OCI-LY1 (cell line): ENCODE measurements at regions not wholly inside any gene's neighbourhood (a gene's known extent, or its start where the extent isn't known, plus 50 kb on each side); places are given as distances from the start of the nearest gene placed in this dataset.

Experiments used
- H2AFZ ChIP-seq: fragments of 200-600 bp; sonication (generic), shearing (Covaris generic); 2 replicates; pipeline ENCODE4 v1.6.0; 2014; ENCODE audit warnings: antibody characterized with exemption, mild to moderate bottlenecking, low read length
- H3F3A ChIP-seq: fragments of 200-600 bp; sonication (generic), shearing (Covaris generic); 2 replicates; pipeline ENCODE4 v1.6.0; 2014; ENCODE audit warnings: mild to moderate bottlenecking, antibody characterized with exemption, low read length, moderate library complexity; ENCODE audit not compliant: insufficient read depth
- H3K27ac ChIP-seq: fragments of 200-600 bp; sonication (generic); 2 replicates; pipeline ENCODE4 v1.5.1; 2014; ENCODE audit warnings: low read length, mixed run types, mild to moderate bottlenecking, low read depth; ENCODE audit not compliant: poor library complexity, severe bottlenecking
- H3K27me3 ChIP-seq: fragments of 200-600 bp; sonication (generic); 2 replicates; pipeline ENCODE4 v1.6.0; 2014; ENCODE audit warnings: antibody characterized with exemption, mild to moderate bottlenecking, low read length, moderate library complexity; ENCODE audit not compliant: insufficient read depth
- H3K36me3 ChIP-seq: fragments of 200-600 bp; sonication (generic); 2 replicates; pipeline ENCODE4 v1.6.1; 2014; ENCODE audit warnings: mild to moderate bottlenecking, antibody characterized with exemption, low read length, moderate library complexity, mixed read lengths; ENCODE audit not compliant: insufficient read depth
- H3K4me1 ChIP-seq: fragments of 200-600 bp; sonication (generic); 2 replicates; pipeline ENCODE4 v1.5.1; 2014; ENCODE audit warnings: mild to moderate bottlenecking, low read length, moderate library complexity; ENCODE audit not compliant: insufficient read depth, severe bottlenecking
- H3K4me2 ChIP-seq: fragments of 200-600 bp; sonication (generic), shearing (Covaris generic); 2 replicates; pipeline ENCODE4 v1.6.1; 2014; ENCODE audit warnings: low read length
- H3K4me3 ChIP-seq: fragments of 200-600 bp; sonication (generic); 2 replicates; pipeline ENCODE4 v1.5.1; 2014; ENCODE audit warnings: low read length, low read depth, mild to moderate bottlenecking, mixed read lengths; ENCODE audit not compliant: poor library complexity, severe bottlenecking
- H3K79me2 ChIP-seq: fragments of 200-600 bp; shearing (Covaris generic); 2 replicates; pipeline ENCODE4 v1.6.1; 2016; ENCODE audit warnings: mixed run types, low read length, mixed read lengths; ENCODE audit not compliant: insufficient read depth
- H3K9ac ChIP-seq: fragments of 200-600 bp; sonication (generic), shearing (Covaris generic); 2 replicates; pipeline ENCODE4 v1.6.1; 2014; ENCODE audit warnings: mild to moderate bottlenecking, low read length, mixed read lengths
- H3K9me2 ChIP-seq: fragments of 200-600 bp; sonication (generic), shearing (Covaris generic); 2 replicates; pipeline ENCODE4 v1.6.1; 2014; ENCODE audit warnings: low read depth, mild to moderate bottlenecking, low read length, mixed read lengths
- H3K9me3 ChIP-seq: fragments of 200-600 bp; shearing (Covaris generic); 2 replicates; pipeline ENCODE4 v1.6.1; 2014; ENCODE audit warnings: low read length, mixed read lengths
- H4K20me1 ChIP-seq: fragments of 200-600 bp; sonication (generic), shearing (Covaris generic); 2 replicates; pipeline ENCODE4 v1.6.0; 2016; ENCODE audit warnings: mild to moderate bottlenecking, low read length; ENCODE audit not compliant: insufficient read depth
- EZH2 ChIP-seq: fragments of 200-600 bp; sonication (generic), shearing (Covaris generic); IDR thresholded peaks from 2 replicates; pipeline ENCODE4 v1.8.0; 2017; ENCODE audit warnings: borderline replicate concordance, mixed run types, mild to moderate bottlenecking, antibody characterized with exemption, low read length, moderate library complexity, mixed read lengths
- TF ChIP-seq, protein P1 (sequence below): fragments of 200-600 bp; sonication (generic), shearing (Covaris generic); IDR thresholded peaks from 2 replicates; pipeline ENCODE4 v1.5.1; 2017; ENCODE audit warnings: mild to moderate bottlenecking, antibody characterized with exemption, low read length, moderate library complexity, mixed read lengths

DNA sequence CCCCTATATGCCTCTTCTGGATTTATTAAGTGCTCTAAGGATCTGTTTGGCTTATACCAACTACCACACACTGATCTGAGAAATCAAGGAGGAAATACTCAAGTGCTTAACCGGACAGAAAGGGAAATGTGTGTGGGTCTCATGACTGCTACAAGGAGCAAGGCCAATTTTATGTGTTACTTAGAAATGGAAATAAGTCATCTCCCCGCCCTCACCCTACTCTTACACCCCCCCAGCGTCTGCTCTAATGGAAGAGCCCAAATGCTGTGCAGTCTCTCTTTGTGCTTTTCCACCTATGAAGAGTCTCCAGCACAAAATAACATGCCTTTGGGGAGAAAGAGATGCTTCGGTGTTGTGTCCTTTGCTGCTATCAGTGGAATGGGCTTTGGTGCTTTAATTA, 428.8 kb upstream of the ARID1B start:
- H3K27me3 ChIP-seq, result no peaks in the 10 kb centered on the region
- no peaks in the 10 kb centered on the region for H4K20me1 ChIP-seq
- H3K9ac ChIP-seq, result no peak overlapping the region
- TF ChIP-seq, protein P1, sequence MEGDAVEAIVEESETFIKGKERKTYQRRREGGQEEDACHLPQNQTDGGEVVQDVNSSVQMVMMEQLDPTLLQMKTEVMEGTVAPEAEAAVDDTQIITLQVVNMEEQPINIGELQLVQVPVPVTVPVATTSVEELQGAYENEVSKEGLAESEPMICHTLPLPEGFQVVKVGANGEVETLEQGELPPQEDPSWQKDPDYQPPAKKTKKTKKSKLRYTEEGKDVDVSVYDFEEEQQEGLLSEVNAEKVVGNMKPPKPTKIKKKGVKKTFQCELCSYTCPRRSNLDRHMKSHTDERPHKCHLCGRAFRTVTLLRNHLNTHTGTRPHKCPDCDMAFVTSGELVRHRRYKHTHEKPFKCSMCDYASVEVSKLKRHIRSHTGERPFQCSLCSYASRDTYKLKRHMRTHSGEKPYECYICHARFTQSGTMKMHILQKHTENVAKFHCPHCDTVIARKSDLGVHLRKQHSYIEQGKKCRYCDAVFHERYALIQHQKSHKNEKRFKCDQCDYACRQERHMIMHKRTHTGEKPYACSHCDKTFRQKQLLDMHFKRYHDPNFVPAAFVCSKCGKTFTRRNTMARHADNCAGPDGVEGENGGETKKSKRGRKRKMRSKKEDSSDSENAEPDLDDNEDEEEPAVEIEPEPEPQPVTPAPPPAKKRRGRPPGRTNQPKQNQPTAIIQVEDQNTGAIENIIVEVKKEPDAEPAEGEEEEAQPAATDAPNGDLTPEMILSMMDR, result no peak
- TF ChIP-seq EZH2, result no peak
- H3F3A ChIP-seq, result no peaks in the 10 kb centered on the region
- no peaks in the 10 kb centered on the region for H3K79me2 ChIP-seq
- H3K4me1 ChIP-seq, result no peaks in the 10 kb centered on the region
- H3K27ac ChIP-seq, result no peak overlapping the region
- no peaks in the 10 kb centered on the region for H3K9me2 ChIP-seq
- no peak overlapping the region for H2AFZ ChIP-seq
- no peak overlapping the region for H3K4me3 ChIP-seq
- H3K9me3 ChIP-seq, result no peaks in the 10 kb centered on the region
- no peaks in the 10 kb centered on the region for H3K36me3 ChIP-seq
- H3K4me2 ChIP-seq, result no peak overlapping the region

DNA sequence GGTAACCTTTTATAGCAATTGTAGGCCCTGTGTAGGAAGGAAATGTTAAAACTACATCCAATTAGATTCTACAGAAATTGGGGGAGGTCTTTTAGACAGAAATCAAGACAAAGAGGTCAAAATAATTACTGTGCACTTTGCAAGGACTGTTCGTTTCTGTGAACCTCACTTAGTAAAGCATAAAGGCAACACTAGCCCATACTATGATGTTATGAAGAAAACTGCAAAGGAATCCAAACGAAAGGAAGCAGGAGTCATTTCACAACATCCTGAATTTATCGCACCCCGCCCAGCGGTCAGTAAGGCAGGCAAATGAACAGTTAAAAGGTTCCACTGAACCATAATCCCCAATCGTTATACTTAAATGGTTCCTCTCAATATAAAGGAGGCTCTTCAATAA, 429.5 kb upstream of the ARID1B start:
- H3K9me2 ChIP-seq, result no peaks in the 10 kb centered on the region
- TF ChIP-seq, protein P1, result no peak
- TF ChIP-seq EZH2, result no peak
- no peaks in the 10 kb centered on the region for H4K20me1 ChIP-seq
- no peak overlapping the region for H3K9ac ChIP-seq
- no peaks in the 10 kb centered on the region for H3K27me3 ChIP-seq
- H3K4me2 ChIP-seq, result no peak overlapping the region
- no peaks in the 10 kb centered on the region for H3F3A ChIP-seq
- no peaks in the 10 kb centered on the region for H3K9me3 ChIP-seq
- H3K4me1 ChIP-seq, result no peaks in the 10 kb centered on the region
- H3K36me3 ChIP-seq, result no peaks in the 10 kb centered on the region
- H3K79me2 ChIP-seq, result no peaks in the 10 kb centered on the region
- H2AFZ ChIP-seq, result no peak overlapping the region
- H3K27ac ChIP-seq, result no peak overlapping the region
- no peak overlapping the region for H3K4me3 ChIP-seq

DNA sequence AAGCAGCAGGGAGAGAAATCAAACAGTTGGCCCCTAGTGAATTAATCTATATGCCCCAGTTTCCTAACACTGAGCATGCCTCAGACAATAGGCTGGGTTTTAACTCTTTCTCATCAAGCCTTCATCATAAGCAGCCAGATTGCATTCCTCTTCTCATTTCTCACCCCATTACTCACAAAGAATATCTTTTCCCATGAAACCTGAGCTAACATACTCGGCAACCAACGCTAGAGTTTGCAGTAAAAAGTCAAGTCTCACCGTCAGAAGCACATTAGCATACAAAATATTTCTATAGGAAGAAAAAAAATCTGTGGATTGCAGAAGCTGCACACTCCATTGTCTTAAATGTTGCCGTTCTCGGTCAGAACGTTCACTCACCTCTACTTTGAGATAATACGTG, 429.9 kb upstream of the ARID1B start:
- TF ChIP-seq EZH2, result no peak
- TF ChIP-seq, protein P1, result no peak
- H3K27me3 ChIP-seq, result no peaks in the 10 kb centered on the region
- H4K20me1 ChIP-seq, result no peaks in the 10 kb centered on the region
- H3K36me3 ChIP-seq, result no peaks in the 10 kb centered on the region
- H3K4me2 ChIP-seq, result no peak overlapping the region
- no peaks in the 10 kb centered on the region for H3K9me3 ChIP-seq
- no peaks in the 10 kb centered on the region for H3K79me2 ChIP-seq
- no peaks in the 10 kb centered on the region for H3K4me1 ChIP-seq
- no peaks in the 10 kb centered on the region for H3F3A ChIP-seq
- H2AFZ ChIP-seq, result no peak overlapping the region
- no peak overlapping the region for H3K27ac ChIP-seq
- H3K9ac ChIP-seq, result no peak overlapping the region
- H3K4me3 ChIP-seq, result no peak overlapping the region
- H3K9me2 ChIP-seq, result no peaks in the 10 kb centered on the region
